Activated T-cell treated with anti-CD3 and anti-CD28 coated beads for 24 hours (primary cell): ENCODE measurements at regions not wholly inside any gene's neighbourhood (a gene's known extent, or its start where the extent isn't known, plus 50 kb on each side); places are given as distances from the start of the nearest gene placed in this dataset.
A peak's percentile ranks its signal among the peaks of the same experiment; 100 is the strongest.
"Not testable (repeated sequence)": the region's sequence is repeated elsewhere in the genome, so short reads cannot be mapped to it uniquely, and the experiment has no call there.

ENCODE experiments used
- DNase-seq: peaks from one replicate; pipeline ENCODE4 v3.0.0-alpha.2; 2020; ENCODE audit warnings: low read depth

DNA sequence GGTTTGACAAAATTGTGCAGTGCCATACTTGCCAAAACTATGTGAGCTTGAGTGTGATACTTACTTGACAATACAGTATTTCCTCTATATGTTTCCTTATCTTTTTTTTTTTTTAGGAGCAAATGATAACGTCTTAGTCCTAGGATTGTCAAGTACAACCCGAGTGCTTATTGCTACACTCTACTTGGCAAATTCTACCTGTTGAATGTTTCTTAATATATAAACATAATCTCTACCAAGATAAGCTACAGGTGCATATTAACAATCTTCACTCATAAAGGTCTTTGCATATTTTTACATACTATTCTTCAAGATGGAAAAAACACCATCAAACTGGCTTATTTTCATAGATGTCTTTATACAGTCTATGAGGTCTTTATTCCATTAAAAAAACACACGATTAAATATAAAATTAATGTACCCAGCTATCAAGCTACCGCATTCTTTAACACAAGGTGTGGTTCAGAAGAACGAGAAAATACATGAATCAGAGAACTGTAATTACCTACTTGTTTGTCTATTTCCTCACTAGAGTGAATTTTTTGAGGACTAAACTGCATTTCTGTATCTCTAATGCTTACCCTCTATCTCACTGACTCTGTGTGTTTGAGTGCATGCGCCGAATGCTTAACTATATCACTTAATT is 76.1 kb upstream of the PDSS1 start:
- no peak for DNase-seq

DNA sequence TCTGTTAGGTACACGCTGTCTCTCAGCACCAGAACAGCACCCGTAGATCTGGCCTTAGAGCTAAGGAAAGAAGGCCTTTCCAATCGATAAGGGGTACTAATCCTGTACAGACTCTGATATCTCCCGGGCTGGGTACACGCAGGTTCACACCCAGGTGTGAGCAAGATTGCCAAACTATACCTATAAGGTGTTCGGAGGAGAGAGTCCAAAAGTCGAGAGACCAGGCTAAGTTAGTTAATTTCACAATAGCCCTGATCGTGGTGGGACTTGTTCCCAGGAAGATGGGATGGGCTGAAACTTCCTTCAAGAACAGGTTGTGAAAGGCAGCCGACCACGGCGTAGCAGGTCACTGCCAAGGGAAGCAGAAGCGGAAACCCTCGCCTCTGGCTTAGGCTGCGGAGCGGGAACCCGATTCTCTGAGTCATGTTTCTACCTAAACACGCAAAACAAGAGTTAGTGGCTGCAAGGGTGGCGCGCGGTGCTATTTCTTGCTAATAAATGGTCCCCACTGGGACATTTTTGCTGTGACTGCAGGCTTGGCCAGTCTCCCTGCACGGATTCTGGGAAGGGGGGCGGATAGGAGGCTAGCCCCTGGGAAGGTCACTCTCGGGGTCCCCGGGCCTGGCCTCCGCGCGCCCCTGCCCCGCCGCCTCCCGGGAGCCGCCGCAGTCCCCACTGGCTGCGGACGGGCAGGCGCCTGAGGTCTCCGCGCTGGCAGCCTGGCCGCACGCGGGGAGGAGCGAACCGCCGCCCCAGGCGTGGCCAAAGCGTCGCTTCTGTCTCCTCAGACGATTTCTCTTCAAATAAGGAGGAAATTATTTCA is 75.4 kb upstream of the PDSS1 start:
- DNase-seq = peak; percentile 11

DNA sequence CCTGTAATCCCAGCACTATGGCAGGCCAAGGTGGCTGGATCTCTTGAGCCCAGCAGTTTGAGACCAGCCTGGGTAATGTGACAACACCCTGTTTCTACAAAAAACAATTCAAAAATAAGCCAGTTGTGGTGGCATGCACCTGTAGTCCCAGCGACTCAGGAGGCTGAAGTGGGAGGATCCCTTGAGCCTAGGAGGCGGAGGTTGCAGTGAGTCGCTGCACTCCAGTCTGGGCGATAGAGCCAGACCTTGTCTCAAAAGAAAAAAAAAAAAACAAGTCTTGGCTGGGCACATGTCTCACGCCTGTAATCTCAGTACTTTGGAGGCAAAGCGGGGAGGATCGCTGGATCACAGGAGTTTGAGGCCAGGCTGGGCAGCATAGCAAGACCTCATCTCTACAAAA is 74.6 kb upstream of the PDSS1 start:
- DNase-seq = no peak

GRCh38 chr10:26624006-26624405 is 73.5 kb upstream of the PDSS1 start:
- DNase-seq = no peak

GRCh38 chr10:26626066-26626465 is 71.4 kb upstream of the PDSS1 start:
- no peak for DNase-seq

DNA sequence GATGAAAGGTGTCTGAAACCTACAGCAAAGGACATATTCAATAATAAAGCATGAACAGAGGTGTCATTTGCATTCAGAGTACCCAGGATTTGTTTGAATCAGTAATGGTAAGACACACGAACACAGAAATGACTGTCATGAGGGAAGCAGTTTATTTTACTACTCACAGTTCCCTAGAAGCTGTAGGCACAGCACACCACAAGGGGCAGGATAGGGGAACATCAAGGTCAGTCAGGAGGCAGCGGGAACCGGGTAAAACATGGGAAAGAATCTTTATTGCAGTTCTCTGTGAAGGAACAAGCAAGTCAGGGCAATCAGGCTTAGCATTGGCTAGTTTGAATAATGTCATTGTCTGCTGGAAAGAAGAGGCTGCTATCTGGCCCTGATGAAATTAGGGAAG is 70.2 kb upstream of the PDSS1 start:
- DNase-seq = no peak

GRCh38 chr10:26628395-26628794 is 69.1 kb upstream of the PDSS1 start:
- no peak for DNase-seq

DNA sequence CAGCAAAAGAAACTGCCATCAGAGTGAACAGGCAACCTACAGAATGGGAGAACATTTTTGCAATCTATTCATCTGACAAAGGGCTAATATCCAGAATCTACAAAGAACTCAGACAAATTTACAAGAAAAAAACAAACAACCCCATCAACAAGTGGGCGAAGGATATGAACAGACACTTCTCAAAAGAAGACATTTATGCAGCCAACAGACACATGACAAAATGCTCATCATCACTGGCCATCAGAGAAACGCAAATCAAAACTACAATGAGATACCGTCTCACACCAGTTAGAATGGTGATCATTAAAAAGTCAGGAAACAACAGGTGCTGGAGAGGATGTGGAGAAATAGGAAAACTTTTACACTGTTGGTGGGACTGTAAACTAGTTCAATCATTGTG is 65.3 kb upstream of the PDSS1 start:
- DNase-seq = not testable (repeated sequence)

DNA sequence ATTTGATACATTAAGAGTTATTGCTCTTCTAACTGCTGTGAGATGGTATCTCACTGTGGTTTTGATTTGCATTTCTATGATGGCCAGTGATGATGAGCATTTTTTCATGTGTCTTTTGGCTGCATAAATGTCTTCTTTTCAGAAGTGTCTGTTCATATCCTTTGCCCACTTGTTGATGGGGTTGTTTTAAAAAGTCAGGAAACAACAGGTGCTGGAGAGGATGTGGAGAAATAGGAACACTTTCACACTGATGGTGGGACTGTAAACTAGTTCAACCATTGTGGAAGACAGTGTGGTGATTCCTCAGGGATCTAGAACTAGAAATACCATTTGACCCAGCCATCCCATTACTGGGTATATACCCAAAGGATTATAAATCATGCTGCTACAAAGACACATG is 63.4 kb upstream of the PDSS1 start:
- not testable (repeated sequence) for DNase-seq

- no peak for DNase-seq
Measured at GRCh38 chr10:26637521-26638275, 59.8 kb upstream of the PDSS1 start.

DNA sequence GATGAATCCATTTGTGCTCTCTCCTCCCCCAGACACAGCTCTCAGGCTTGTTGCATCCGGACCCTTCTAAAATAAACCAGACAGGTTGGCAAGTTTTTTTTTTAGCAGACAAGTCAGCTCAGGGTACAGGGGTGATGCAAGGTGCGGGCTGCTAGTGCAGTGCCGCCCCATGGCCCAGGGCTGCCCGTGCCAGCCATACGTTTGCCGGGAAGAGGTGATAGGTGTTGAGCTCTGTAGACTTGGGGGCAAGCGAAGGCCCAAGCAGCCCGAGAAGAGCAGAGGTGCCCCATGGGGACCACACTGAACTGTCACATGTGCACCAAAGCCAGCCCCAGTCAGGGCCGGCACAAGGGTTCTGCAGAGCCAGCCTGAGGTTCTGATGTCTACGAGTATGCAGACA is 57.1 kb upstream of the PDSS1 start:
- no peak for DNase-seq

GRCh38 chr10:26642896-26643653 is 54.4 kb upstream of the PDSS1 start:
- no peak for DNase-seq

- no peak for DNase-seq
Measured at GRCh38 chr10:26647602-26648244, 49.8 kb upstream of the PDSS1 start.
